ENCODE measurements at regions not wholly inside any gene's neighbourhood (a gene's known extent, or its start where the extent isn't known, plus 50 kb on each side); places are given as distances from the start of the nearest gene placed in this dataset.

GRCh38 chr14:85191986-85192385, 338.0 kb upstream of the FLRT2 start:
- no peaks in the 10 kb centered on the region for H3K36me3 ChIP-seq (ENCODE audit: control insufficient read depth, insufficient read depth, low read length)
- no peak overlapping the region for H3K9ac ChIP-seq (ENCODE audit: low read length)
- no peak overlapping the region for H3K4me3 ChIP-seq (ENCODE audit: low read length)
- H3K27ac ChIP-seq (ENCODE audit: low read depth, low read length) = no peak overlapping the region
- H3K4me1 ChIP-seq (ENCODE audit: control insufficient read depth, insufficient read depth, low read length) = no peaks in the 10 kb centered on the region
- H3K27me3 ChIP-seq (ENCODE audit: control insufficient read depth, insufficient read depth, low read length) = no peaks in the 10 kb centered on the region

GRCh38 chr14:85195872-85196477, 334.0 kb upstream of the FLRT2 start:
- Histone ChIP-seq H3K4me1 (ENCODE audit: control insufficient read depth, insufficient read depth, low read length) (no peaks in the 10 kb centered on the region), H3K27ac (ENCODE audit: low read depth, low read length) (no peak overlapping the region), H3K36me3 (ENCODE audit: control insufficient read depth, insufficient read depth, low read length) (no peaks in the 10 kb centered on the region), H3K4me3 (ENCODE audit: low read length) (no peak overlapping the region), H3K27me3 (ENCODE audit: control insufficient read depth, insufficient read depth, low read length) (no peaks in the 10 kb centered on the region), H3K9ac (ENCODE audit: low read length) (no peak overlapping the region)

DNA sequence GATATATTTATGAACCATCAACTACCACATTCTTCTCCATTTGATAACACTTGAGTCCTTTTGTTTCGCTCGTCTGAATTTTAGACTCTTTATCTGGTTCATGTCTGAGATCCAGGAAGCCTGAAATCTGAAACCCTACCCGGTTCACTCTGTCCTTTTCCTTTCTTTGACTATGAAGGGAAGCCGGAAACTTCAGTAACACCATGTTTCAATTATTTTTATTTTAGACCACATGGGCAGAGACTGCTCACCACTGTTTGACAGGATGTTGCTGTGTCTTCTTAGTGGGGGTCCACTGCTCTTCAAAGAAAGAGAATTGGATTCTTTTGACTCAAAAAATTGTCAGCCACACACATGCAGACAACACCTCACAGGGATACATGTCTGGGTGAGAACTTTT, 331.9 kb upstream of the FLRT2 start:
- Histone ChIP-seq H3K4me3 (ENCODE audit: low read length) (no peak overlapping the region), H3K27me3 (ENCODE audit: control insufficient read depth, insufficient read depth, low read length) (no peaks in the 10 kb centered on the region), H3K4me1 (ENCODE audit: control insufficient read depth, insufficient read depth, low read length) (no peaks in the 10 kb centered on the region), H3K27ac (ENCODE audit: low read depth, low read length) (no peak overlapping the region), H3K9ac (ENCODE audit: low read length) (no peak overlapping the region), H3K36me3 (ENCODE audit: control insufficient read depth, insufficient read depth, low read length) (no peaks in the 10 kb centered on the region)

GRCh38 chr14:85205875-85206274, 324.1 kb upstream of the FLRT2 start:
- no peaks in the 10 kb centered on the region for H3K36me3 ChIP-seq (ENCODE audit: control insufficient read depth, insufficient read depth, low read length)
- no peaks in the 10 kb centered on the region for H3K27me3 ChIP-seq (ENCODE audit: control insufficient read depth, insufficient read depth, low read length)
- no peak overlapping the region for H3K9ac ChIP-seq (ENCODE audit: low read length)
- no peaks in the 10 kb centered on the region for H3K4me1 ChIP-seq (ENCODE audit: control insufficient read depth, insufficient read depth, low read length)
- no peak overlapping the region for H3K4me3 ChIP-seq (ENCODE audit: low read length)
- H3K27ac ChIP-seq (ENCODE audit: low read depth, low read length) = no peak overlapping the region

DNA sequence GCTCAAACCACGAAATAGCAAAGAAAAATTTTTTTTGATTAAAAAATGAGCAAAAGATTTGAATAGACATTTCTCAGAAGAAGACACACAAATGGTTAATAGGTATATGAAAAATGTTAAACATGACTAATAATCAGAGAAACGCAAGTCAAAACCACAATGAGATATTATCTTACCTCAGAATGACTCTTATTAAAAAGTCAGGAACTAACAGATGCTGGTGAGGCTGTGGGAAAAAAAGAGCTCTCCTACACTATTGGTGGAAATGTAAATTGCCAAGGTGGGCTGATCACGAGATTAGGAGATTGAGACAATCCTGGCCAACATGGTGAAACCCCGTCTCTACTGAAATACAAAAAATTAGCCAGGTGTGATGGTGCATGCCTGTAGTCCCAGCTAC, 315.5 kb upstream of the FLRT2 start:
- no peaks in the 10 kb centered on the region for H3K27me3 ChIP-seq (ENCODE audit: control insufficient read depth, insufficient read depth, low read length)
- H3K4me1 ChIP-seq (ENCODE audit: control insufficient read depth, insufficient read depth, low read length) = no peaks in the 10 kb centered on the region
- H3K9ac ChIP-seq (ENCODE audit: low read length) = no peak overlapping the region
- no peak overlapping the region for H3K4me3 ChIP-seq (ENCODE audit: low read length)
- H3K36me3 ChIP-seq (ENCODE audit: control insufficient read depth, insufficient read depth, low read length) = no peaks in the 10 kb centered on the region
- no peak overlapping the region for H3K27ac ChIP-seq (ENCODE audit: low read depth, low read length)

- H3K4me3 ChIP-seq (ENCODE audit: low read length) = no peak overlapping the region
- no peak overlapping the region for H3K27ac ChIP-seq (ENCODE audit: low read depth, low read length)
- H3K4me1 ChIP-seq (ENCODE audit: control insufficient read depth, insufficient read depth, low read length) = no peaks in the 10 kb centered on the region
- H3K36me3 ChIP-seq (ENCODE audit: control insufficient read depth, insufficient read depth, low read length) = no peaks in the 10 kb centered on the region
- no peak overlapping the region for H3K9ac ChIP-seq (ENCODE audit: low read length)
- no peaks in the 10 kb centered on the region for H3K27me3 ChIP-seq (ENCODE audit: control insufficient read depth, insufficient read depth, low read length)
Observed at GRCh38 chr14:85217412-85217811, 312.5 kb upstream of the FLRT2 start.

DNA sequence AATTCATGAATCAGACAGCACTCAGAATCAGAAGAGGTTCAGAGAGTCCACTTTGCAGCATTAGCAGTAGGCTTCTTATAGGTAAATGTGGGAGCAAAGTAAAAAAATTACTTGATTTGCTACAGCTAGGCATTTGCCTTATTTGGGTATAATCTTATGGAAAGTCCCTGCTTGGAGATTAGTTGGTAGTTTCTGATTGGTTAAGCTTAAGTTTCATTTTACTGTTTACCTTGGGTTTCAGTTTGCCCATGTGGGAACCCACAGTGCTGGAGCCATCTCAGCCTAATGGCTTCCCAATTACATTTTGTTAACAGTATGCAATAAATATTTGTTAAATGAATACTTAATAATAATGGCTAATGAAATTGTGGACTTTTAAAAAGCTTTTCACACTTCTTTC, 311.0 kb upstream of the FLRT2 start:
- H3K27me3 ChIP-seq (ENCODE audit: control insufficient read depth, insufficient read depth, low read length) = no peaks in the 10 kb centered on the region
- no peaks in the 10 kb centered on the region for H3K4me1 ChIP-seq (ENCODE audit: control insufficient read depth, insufficient read depth, low read length)
- no peak overlapping the region for H3K27ac ChIP-seq (ENCODE audit: low read depth, low read length)
- no peak overlapping the region for H3K4me3 ChIP-seq (ENCODE audit: low read length)
- no peak overlapping the region for H3K9ac ChIP-seq (ENCODE audit: low read length)
- no peaks in the 10 kb centered on the region for H3K36me3 ChIP-seq (ENCODE audit: control insufficient read depth, insufficient read depth, low read length)

DNA sequence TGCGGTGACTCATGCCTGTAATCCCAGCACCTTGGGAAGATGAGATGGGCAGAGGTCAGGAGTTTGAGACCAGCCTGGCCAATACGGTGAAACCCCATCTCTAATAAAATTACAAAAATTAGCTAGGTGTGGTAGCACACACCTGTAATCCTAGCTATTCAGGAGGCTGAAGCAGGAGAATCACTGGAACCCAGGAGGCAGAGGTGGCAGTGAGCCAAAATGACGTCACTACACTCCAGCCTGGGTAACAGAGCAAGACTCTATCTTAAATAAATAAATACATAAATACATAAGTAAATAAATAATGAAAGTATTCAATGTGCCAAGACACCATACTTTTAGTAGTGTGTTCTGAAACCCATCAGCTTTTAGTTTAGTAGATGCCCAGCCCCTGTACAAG, 308.1 kb upstream of the FLRT2 start:
- no peaks in the 10 kb centered on the region for H3K36me3 ChIP-seq (ENCODE audit: control insufficient read depth, insufficient read depth, low read length)
- H3K4me3 ChIP-seq (ENCODE audit: low read length) = no peak overlapping the region
- no peak overlapping the region for H3K27ac ChIP-seq (ENCODE audit: low read depth, low read length)
- no peak overlapping the region for H3K9ac ChIP-seq (ENCODE audit: low read length)
- no peaks in the 10 kb centered on the region for H3K27me3 ChIP-seq (ENCODE audit: control insufficient read depth, insufficient read depth, low read length)
- no peaks in the 10 kb centered on the region for H3K4me1 ChIP-seq (ENCODE audit: control insufficient read depth, insufficient read depth, low read length)

- no peaks in the 10 kb centered on the region for H3K36me3 ChIP-seq (ENCODE audit: control insufficient read depth, insufficient read depth, low read length)
- H3K9ac ChIP-seq (ENCODE audit: low read length) = no peak overlapping the region
- H3K4me3 ChIP-seq (ENCODE audit: low read length) = no peak overlapping the region
- no peaks in the 10 kb centered on the region for H3K27me3 ChIP-seq (ENCODE audit: control insufficient read depth, insufficient read depth, low read length)
- no peak overlapping the region for H3K27ac ChIP-seq (ENCODE audit: low read depth, low read length)
- H3K4me1 ChIP-seq (ENCODE audit: control insufficient read depth, insufficient read depth, low read length) = no peaks in the 10 kb centered on the region
Observed at GRCh38 chr14:85222341-85222740, 307.6 kb upstream of the FLRT2 start.

GRCh38 chr14:85223667-85224066, 306.3 kb upstream of the FLRT2 start:
- no peak overlapping the region for H3K4me3 ChIP-seq (ENCODE audit: low read length)
- no peak overlapping the region for H3K9ac ChIP-seq (ENCODE audit: low read length)
- H3K4me1 ChIP-seq (ENCODE audit: control insufficient read depth, insufficient read depth, low read length) = no peaks in the 10 kb centered on the region
- no peak overlapping the region for H3K27ac ChIP-seq (ENCODE audit: low read depth, low read length)
- H3K27me3 ChIP-seq (ENCODE audit: control insufficient read depth, insufficient read depth, low read length) = no peaks in the 10 kb centered on the region
- H3K36me3 ChIP-seq (ENCODE audit: control insufficient read depth, insufficient read depth, low read length) = no peaks in the 10 kb centered on the region

- H3K4me3 ChIP-seq (ENCODE audit: low read length) = no peak overlapping the region
- H3K4me1 ChIP-seq (ENCODE audit: control insufficient read depth, insufficient read depth, low read length) = no peaks in the 10 kb centered on the region
- H3K27ac ChIP-seq (ENCODE audit: low read depth, low read length) = no peak overlapping the region
- H3K36me3 ChIP-seq (ENCODE audit: control insufficient read depth, insufficient read depth, low read length) = no peaks in the 10 kb centered on the region
- H3K27me3 ChIP-seq (ENCODE audit: control insufficient read depth, insufficient read depth, low read length) = no peaks in the 10 kb centered on the region
- H3K9ac ChIP-seq (ENCODE audit: low read length) = no peak overlapping the region
Observed at GRCh38 chr14:85224241-85224640, 305.7 kb upstream of the FLRT2 start.

DNA sequence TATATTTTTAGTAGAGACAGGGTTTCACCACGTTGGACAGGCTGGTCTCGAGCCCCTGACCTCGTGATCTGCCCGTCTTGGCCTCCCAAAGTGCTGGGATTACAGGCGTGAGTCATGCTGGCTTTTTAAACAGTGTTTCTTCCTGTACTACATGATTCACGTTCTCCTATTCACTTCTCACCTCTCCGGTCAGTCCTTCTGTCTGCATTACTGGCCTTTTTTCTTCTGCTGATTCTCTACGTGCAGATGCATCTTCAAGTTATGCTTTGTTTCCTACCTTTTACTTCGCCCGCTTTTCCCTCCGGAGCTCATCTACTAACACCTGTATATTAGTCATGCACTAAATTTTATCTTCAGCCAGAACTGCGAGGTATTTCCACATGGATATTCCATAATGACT, 296.2 kb upstream of the FLRT2 start:
- no peaks in the 10 kb centered on the region for H3K27me3 ChIP-seq (ENCODE audit: control insufficient read depth, insufficient read depth, low read length)
- H3K4me1 ChIP-seq (ENCODE audit: control insufficient read depth, insufficient read depth, low read length) = no peaks in the 10 kb centered on the region
- no peak overlapping the region for H3K27ac ChIP-seq (ENCODE audit: low read depth, low read length)
- H3K4me3 ChIP-seq (ENCODE audit: low read length) = no peak overlapping the region
- no peak overlapping the region for H3K9ac ChIP-seq (ENCODE audit: low read length)
- no peaks in the 10 kb centered on the region for H3K36me3 ChIP-seq (ENCODE audit: control insufficient read depth, insufficient read depth, low read length)

DNA sequence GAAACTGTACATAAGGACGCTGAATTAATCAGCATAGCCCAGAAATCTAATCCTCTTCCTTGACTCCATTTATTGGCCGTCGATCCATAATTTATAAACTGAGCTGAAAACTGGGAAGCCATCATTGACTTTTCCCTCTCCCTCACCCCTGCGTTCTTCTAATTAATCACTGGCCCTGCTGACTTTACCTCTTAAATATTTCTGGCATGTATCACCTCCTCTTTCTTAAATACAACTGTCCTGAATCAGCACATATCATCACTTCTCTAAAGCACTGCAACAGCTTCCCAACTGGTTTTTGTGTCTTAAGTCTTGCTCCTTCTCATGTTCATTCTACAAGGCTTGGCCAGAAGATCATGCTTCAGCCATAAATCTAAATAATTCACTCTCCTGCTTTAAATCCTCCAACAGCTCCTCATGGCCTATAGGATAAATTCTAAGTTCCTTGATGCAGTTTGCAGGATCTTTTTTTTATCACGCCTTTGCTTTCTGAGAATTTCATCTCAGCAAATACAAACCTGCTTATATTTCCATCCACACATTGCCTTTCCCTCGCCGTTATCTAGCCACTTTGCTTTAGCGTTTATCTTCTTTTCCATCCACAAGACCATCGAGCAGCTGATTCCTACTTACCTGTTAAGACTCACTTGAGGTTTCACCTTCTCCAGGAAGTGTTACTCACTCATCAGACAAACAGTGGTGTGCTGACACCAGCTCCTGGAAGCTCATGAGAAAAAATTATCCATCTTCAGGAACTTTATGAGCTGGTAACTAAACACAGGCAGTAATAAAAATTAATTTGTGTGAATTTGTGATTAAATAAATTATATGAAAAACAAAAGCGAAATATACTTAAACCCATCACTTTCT, 295.6 kb upstream of the FLRT2 start:
- Histone ChIP-seq H3K27ac (ENCODE audit: low read depth, low read length) (no peak overlapping the region), H3K4me3 (ENCODE audit: low read length) (no peak overlapping the region), H3K27me3 (ENCODE audit: control insufficient read depth, insufficient read depth, low read length) (no peaks in the 10 kb centered on the region), H3K36me3 (ENCODE audit: control insufficient read depth, insufficient read depth, low read length) (no peaks in the 10 kb centered on the region), H3K4me1 (ENCODE audit: control insufficient read depth, insufficient read depth, low read length) (no peaks in the 10 kb centered on the region), H3K9ac (ENCODE audit: low read length) (no peak overlapping the region)

Data from rectal smooth muscle tissue (tissue), 1 donor.